ENCODE measurements at regions not wholly inside any gene's neighbourhood (a gene's known extent, or its start where the extent isn't known, plus 50 kb on each side); places are given as distances from the start of the nearest gene placed in this dataset.

DNA sequence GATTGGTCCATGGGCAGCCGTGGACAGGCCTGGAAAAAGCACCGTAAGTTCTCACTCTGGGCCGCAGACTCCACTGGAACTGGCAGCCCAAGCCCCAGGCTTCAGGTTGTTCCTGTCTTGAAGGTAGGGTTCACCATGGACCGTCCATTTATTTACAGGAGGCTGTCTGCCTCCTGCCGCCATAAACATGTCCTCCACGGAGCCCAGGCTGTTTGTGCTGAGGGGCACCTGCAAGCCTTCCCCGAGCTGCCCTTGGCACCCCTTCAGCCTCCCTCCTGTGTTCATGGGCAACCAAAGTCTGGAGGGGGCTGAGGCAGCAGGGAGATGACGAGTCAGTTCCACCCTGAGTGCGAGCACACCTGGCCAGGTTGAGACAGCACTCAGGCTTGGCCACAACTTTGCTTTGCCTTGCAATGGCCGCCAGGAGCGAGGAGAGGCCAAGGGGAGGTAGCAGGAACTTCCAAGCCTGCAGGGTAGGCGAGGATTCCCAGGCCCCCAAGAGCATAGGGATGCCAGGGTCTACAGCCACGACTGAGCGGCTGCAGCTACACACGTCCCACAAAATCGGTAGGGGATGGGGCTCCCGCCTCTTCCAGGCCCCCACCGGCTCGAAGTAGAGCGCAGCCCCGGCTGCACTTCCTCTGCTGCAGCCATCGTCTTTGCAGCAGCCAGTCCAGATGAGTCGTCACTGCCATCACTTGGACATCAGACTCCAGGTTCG lies 1625.6 kb upstream of the ACO1 start (continued):
- TF ChIP-seq CBX8 (IDR thresholded peaks at IDR 0.05; ENCODE audit: borderline replicate concordance, low read depth, low read length) (no peak), CEBPB (IDR thresholded peaks at IDR 0.05; ENCODE audit: low read depth, low read length) (no peak), KDM5A (IDR thresholded peaks at IDR 0.05; ENCODE audit: low read length) (no peak)
